Stimulated activated CD8-positive, alpha-beta memory T cell treated with anti-CD3 and anti-CD28 coated beads, Interleukin-12 subunit alpha, Interleukin-12 subunit beta, amount 100 ng/mL, for 4 hours (primary cell): ENCODE measurements at regions not wholly inside any gene's neighbourhood (a gene's known extent, or its start where the extent isn't known, plus 50 kb on each side); places are given as distances from the start of the nearest gene placed in this dataset.

Experiments used
- DNase-seq: peaks from one replicate; pipeline ENCODE4 v3.0.0-alpha.2; 2020; ENCODE audit warnings: low read depth

- DNase-seq = no peak
These were observed 122.6 kb upstream of the FOXF1 start for GRCh38 chr16:86387468-86388440.

- DNase-seq = no peak
These were observed 121.4 kb upstream of the FOXF1 start for GRCh38 chr16:86388976-86389375.

- DNase-seq = no peak
These were observed 120.6 kb upstream of the FOXF1 start for GRCh38 chr16:86389566-86390328.

GRCh38 chr16:86390335-86390734, 120.0 kb upstream of the FOXF1 start:
- DNase-seq = no peak

- DNase-seq = no peak
These were observed 118.8 kb upstream of the FOXF1 start for GRCh38 chr16:86391486-86391885.

- DNase-seq = no peak
These were observed 118.3 kb upstream of the FOXF1 start for GRCh38 chr16:86391984-86392383.

GRCh38 chr16:86392436-86393152, 117.7 kb upstream of the FOXF1 start:
- DNase-seq = no peak

GRCh38 chr16:86393907-86394626, 116.3 kb upstream of the FOXF1 start:
- no peak for DNase-seq

- no peak for DNase-seq
These were observed 114.8 kb upstream of the FOXF1 start for GRCh38 chr16:86395477-86395876.

- DNase-seq = no peak
These were observed 113.9 kb upstream of the FOXF1 start for GRCh38 chr16:86396422-86396821.

- DNase-seq = no peak
These were observed 113.4 kb upstream of the FOXF1 start for GRCh38 chr16:86396901-86397311.

- no peak for DNase-seq
These were observed 112.1 kb upstream of the FOXF1 start for GRCh38 chr16:86398201-86398600.

- no peak for DNase-seq
These were observed 111.7 kb upstream of the FOXF1 start for GRCh38 chr16:86398622-86399021.

GRCh38 chr16:86401126-86401525, 109.2 kb upstream of the FOXF1 start:
- no peak for DNase-seq

GRCh38 chr16:86403085-86403484, 107.2 kb upstream of the FOXF1 start:
- no peak for DNase-seq

GRCh38 chr16:86403541-86404163, 106.7 kb upstream of the FOXF1 start:
- no peak for DNase-seq

- no peak for DNase-seq
These were observed 105.6 kb upstream of the FOXF1 start for GRCh38 chr16:86404678-86405077.

GRCh38 chr16:86405319-86405718, 105.0 kb upstream of the FOXF1 start:
- no peak for DNase-seq

- no peak for DNase-seq
These were observed 104.3 kb upstream of the FOXF1 start for GRCh38 chr16:86406056-86406455.

GRCh38 chr16:86408685-86409084, 101.6 kb upstream of the FOXF1 start:
- DNase-seq = no peak

- no peak for DNase-seq
These were observed 100.2 kb upstream of the FOXF1 start for GRCh38 chr16:86410081-86410480.
